Activated B cell treated with CpG ODN at 0.5 μM for 24 hours (primary cell): ENCODE measurements at regions not wholly inside any gene's neighbourhood (a gene's known extent, or its start where the extent isn't known, plus 50 kb on each side); places are given as distances from the start of the nearest gene placed in this dataset.
"Not testable (repeated sequence)": the region's sequence is repeated elsewhere in the genome, so short reads cannot be mapped to it uniquely, and the experiment has no call there.

ENCODE experiments used
- ATAC-seq: fragments of 200-7000 bp; cut with Tn5 transposase; one replicate; pipeline ENCODE4 v1.10.0; 2021; ENCODE audit warnings: low read depth, mild to moderate bottlenecking, moderate library complexity
- CTCF ChIA-PET: fragments of 350-600 bp; sonication (Branson Sonifier 250); formaldehyde crosslinking; loops from one replicate; lab custom pipeline; 2021; ENCODE audit warnings: antibody characterized with exemption; lab: Charles Lee
- POLR2A ChIA-PET: fragments of 350-600 bp; sonication (Branson Sonifier 250); formaldehyde crosslinking; loops from one replicate; lab custom pipeline; 2021; ENCODE audit warnings: antibody characterized with exemption; lab: Charles Lee
- DNase-seq: peaks from one replicate; pipeline ENCODE4 v3.0.0; 2022
- H3K27ac Mint-ChIP-seq: one replicate; pipeline ENCODE4 v1.8.0; 2020; ENCODE audit warnings: mixed read lengths
- H3K27me3 Mint-ChIP-seq: one replicate; pipeline ENCODE4 v1.8.0; 2021; ENCODE audit warnings: mixed read lengths
- H3K36me3 Mint-ChIP-seq: one replicate; pipeline ENCODE4 v1.8.0; 2021; ENCODE audit warnings: low read depth, mixed read lengths
- H3K4me1 Mint-ChIP-seq: one replicate; pipeline ENCODE4 v1.8.0; 2021; ENCODE audit warnings: mixed read lengths
- H3K4me3 Mint-ChIP-seq: one replicate; pipeline ENCODE4 v1.8.0; 2020; ENCODE audit warnings: mild to moderate bottlenecking, mixed read lengths
- H3K9me3 Mint-ChIP-seq: one replicate; pipeline ENCODE4 v1.8.0; 2020; ENCODE audit warnings: mixed read lengths
- CTCF ChIP-seq: fragments of 200-600 bp; IDR thresholded peaks from one replicate; pipeline ENCODE4 v1.8.0; 2022; ENCODE audit warnings: antibody characterized with exemption, mild to moderate bottlenecking
- intact Hi-C: fragments of 100-400 bp; cut with micrococcal nuclease; formaldehyde crosslinking; loops from one replicate; pipeline ENCODE4 v1.15.1; 2024

DNA sequence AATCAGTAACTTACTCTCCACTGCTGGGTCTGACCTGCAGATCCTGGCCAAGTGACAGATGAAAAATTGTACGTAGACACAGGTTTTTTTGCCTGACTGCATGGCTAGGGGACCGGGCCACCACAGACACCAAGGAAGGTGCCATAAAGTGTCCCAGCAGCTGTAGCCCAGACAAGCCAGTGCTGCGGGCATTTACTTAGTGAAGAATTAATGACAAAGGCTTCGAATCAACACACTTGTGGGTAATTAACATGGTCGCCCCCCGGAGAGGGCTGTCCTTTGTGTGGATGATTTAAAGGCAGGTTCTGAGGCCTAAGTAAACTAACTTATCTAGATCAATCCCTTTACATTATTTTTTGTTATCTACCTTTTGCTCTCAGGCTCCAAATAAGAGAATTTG is 1709.1 kb upstream of the LRRTM1 start:
- Mint-ChIP-seq H3K4me3 (no peak overlapping the region), H3K9me3 (no peaks in the 10 kb centered on the region), H3K4me1 (no peaks in the 10 kb centered on the region), H3K27ac (no peak overlapping the region), H3K36me3 (no peaks in the 10 kb centered on the region), H3K27me3 (no peaks in the 10 kb centered on the region)
- CTCF ChIA-PET, result no interaction called here
- POLR2A ChIA-PET, result no interaction called here
- TF ChIP-seq CTCF, result no peak
- ATAC-seq (no peak), DNase-seq (no peak)
- intact Hi-C loops, result no loop called here

DNA sequence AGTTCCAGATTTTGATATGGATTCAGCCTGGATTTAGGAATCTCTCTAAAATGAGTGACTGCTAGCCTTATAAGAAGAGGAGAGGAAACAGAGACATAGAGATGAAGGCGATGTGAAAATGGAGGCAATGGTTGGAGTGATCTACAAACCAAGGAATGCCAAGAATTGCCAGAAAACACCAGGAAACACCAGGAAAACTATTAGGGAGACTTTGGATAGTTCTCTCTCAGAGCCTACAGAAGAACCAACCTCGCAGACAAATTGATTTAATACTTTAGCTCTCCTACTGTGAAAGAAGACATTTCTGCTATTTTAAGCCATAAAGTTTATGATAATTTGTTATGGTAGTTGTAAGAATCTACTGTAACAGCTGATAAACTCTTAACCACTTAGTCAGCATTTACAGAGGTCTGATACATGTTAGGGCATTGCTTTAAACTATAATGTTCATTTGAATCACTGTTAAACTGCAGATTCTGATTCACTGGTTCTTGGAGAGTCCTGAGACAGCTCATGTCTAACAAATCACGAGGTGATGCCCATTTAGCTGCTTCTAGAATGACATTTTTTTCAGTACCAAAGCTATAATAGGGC is 1702.6 kb upstream of the LRRTM1 start:
- CTCF ChIA-PET, result no interaction called here
- Mint-ChIP-seq H3K36me3 (no peaks in the 10 kb centered on the region), H3K27ac (no peak overlapping the region), H3K27me3 (no peaks in the 10 kb centered on the region), H3K4me1 (no peaks in the 10 kb centered on the region), H3K4me3 (no peak overlapping the region), H3K9me3 (peaks cover 3% of the 10 kb centered on the region)
- DNase-seq (no peak), ATAC-seq (no peak)
- no peak for TF ChIP-seq CTCF
- intact Hi-C loops, result no loop called here
- POLR2A ChIA-PET, result no interaction called here

DNA sequence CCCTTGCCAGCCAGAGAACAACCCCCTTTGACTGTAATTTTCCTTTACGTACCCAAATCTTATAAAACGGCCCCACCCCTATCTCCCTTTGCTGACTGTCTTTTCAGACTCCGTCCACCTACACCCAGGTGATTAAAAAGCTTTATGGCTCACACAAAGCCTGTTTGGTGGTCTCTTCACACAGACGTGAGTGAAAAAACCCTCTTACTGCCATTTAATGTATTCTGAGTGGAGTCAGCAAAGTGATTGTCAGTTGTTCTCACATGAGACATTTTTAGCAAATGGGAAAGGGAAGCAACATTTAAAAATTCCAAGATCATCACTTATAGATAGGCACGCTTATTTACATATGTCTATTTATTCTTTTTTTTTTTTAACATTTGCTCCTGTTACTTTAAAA is 1701.3 kb upstream of the LRRTM1 start:
- H3K9me3 Mint-ChIP-seq, H3K4me3 Mint-ChIP-seq, H3K27me3 Mint-ChIP-seq, POLR2A ChIA-PET, H3K36me3 Mint-ChIP-seq, CTCF ChIA-PET, ATAC-seq, intact Hi-C loops, DNase-seq, H3K4me1 Mint-ChIP-seq, H3K27ac Mint-ChIP-seq: not testable (repeated sequence)

DNA sequence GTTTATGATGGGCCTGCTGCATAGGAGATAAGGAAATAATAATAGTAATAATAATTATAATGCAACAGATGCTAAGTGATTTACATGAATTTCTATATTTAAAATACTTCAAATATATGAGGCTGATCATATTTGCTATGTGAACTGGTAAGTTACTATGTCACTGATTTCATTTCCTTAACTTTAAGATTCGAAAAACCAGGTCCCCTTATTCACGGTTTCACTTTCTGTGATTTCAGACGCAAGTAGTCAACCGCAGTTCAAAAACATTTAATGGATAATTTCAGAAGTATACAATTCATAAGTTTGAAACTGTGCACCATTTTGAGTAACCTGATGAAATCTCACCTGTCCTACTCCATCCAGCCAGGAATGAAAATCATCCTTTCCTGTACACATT is 1697.1 kb upstream of the LRRTM1 start:
- no peaks in the 10 kb centered on the region for H3K27me3 Mint-ChIP-seq
- POLR2A ChIA-PET, result no interaction called here
- ATAC-seq (no peak), DNase-seq (no peak)
- H3K27ac Mint-ChIP-seq, result no peak overlapping the region
- CTCF ChIA-PET, result no interaction called here
- no peaks in the 10 kb centered on the region for H3K4me1 Mint-ChIP-seq
- no peaks in the 10 kb centered on the region for H3K36me3 Mint-ChIP-seq
- no peak for TF ChIP-seq CTCF
- H3K4me3 Mint-ChIP-seq, result no peak overlapping the region
- H3K9me3 Mint-ChIP-seq, result peaks cover 5% of the 10 kb centered on the region
- intact Hi-C loops, result no loop called here

- H3K27ac Mint-ChIP-seq, result no peak overlapping the region
- H3K36me3 Mint-ChIP-seq, result no peaks in the 10 kb centered on the region
- no peak for TF ChIP-seq CTCF
- CTCF ChIA-PET, result no interaction called here
- no peaks in the 10 kb centered on the region for H3K4me1 Mint-ChIP-seq
- intact Hi-C loops, result no loop called here
- DNase-seq (no peak), ATAC-seq (no peak)
- no peaks in the 10 kb centered on the region for H3K27me3 Mint-ChIP-seq
- POLR2A ChIA-PET, result no interaction called here
- no peak overlapping the region for H3K4me3 Mint-ChIP-seq
- H3K9me3 Mint-ChIP-seq, result peaks cover 6% of the 10 kb centered on the region
Measured at GRCh38 chr2:82000606-82001005, 1696.1 kb upstream of the LRRTM1 start.

DNA sequence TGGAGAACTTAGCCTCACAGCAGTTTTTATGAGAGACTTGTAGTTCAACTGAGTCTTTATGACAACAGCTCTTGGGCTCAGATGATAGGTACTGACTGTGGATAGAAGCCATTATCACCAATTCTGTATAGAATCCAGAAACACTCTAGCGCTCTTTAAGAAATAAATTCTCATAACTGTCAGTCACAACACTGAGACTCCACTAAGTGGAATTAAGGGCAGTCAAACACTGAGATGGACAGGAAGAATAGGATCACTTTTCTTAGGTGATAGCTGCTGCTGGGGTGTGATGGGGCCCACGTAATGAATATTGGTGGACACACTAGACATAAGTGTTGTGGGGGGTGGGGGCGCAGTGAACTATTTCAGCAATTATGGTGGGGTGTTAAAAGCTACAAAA is 1691.8 kb upstream of the LRRTM1 start:
- H3K4me1 Mint-ChIP-seq, result no peaks in the 10 kb centered on the region
- CTCF ChIA-PET, result no interaction called here
- POLR2A ChIA-PET, result no interaction called here
- H3K36me3 Mint-ChIP-seq, result no peaks in the 10 kb centered on the region
- no peak for ATAC-seq
- H3K4me3 Mint-ChIP-seq, result no peak overlapping the region
- H3K9me3 Mint-ChIP-seq, result peaks cover 4% of the 10 kb centered on the region
- H3K27me3 Mint-ChIP-seq, result no peaks in the 10 kb centered on the region
- no peak overlapping the region for H3K27ac Mint-ChIP-seq
- TF ChIP-seq CTCF, result no peak
- intact Hi-C loops, result no loop called here
- no peak for DNase-seq
